Loucy (cell line): ENCODE measurements at regions not wholly inside any gene's neighbourhood (a gene's known extent, or its start where the extent isn't known, plus 50 kb on each side); places are given as distances from the start of the nearest gene placed in this dataset.

Source experiments
- EZH2phosphoT487 ChIP-seq: fragments of 200-600 bp; IDR thresholded peaks from 2 replicates; pipeline ENCODE4 v1.6.1; 2018; ENCODE audit warnings: antibody characterized with exemption, mild to moderate bottlenecking, moderate library complexity, borderline replicate concordance
- TF ChIP-seq, protein P1 (sequence below): fragments of 200-600 bp; sonication (generic); conservative IDR thresholded peaks from 2 replicates; pipeline ENCODE4 v1.5.1; 2014; ENCODE audit warnings: mild to moderate bottlenecking, antibody characterized with exemption, low read length

GRCh38 chr4:180528003-180528402 is 1715.2 kb upstream of the TENM3 start:
- TF ChIP-seq, protein P1, sequence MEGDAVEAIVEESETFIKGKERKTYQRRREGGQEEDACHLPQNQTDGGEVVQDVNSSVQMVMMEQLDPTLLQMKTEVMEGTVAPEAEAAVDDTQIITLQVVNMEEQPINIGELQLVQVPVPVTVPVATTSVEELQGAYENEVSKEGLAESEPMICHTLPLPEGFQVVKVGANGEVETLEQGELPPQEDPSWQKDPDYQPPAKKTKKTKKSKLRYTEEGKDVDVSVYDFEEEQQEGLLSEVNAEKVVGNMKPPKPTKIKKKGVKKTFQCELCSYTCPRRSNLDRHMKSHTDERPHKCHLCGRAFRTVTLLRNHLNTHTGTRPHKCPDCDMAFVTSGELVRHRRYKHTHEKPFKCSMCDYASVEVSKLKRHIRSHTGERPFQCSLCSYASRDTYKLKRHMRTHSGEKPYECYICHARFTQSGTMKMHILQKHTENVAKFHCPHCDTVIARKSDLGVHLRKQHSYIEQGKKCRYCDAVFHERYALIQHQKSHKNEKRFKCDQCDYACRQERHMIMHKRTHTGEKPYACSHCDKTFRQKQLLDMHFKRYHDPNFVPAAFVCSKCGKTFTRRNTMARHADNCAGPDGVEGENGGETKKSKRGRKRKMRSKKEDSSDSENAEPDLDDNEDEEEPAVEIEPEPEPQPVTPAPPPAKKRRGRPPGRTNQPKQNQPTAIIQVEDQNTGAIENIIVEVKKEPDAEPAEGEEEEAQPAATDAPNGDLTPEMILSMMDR = no peak
- TF ChIP-seq EZH2phosphoT487 = no peak
